Nephron (organoid): ENCODE measurements at regions not wholly inside any gene's neighbourhood (a gene's known extent, or its start where the extent isn't known, plus 50 kb on each side); places are given as distances from the start of the nearest gene placed in this dataset.

Experiments used
- H3K27ac Mint-ChIP-seq, 3 experiments: 2 replicates each; pipeline ENCODE4 v1.8.0; 2020; ENCODE audit warnings: mixed read lengths in 3 of 3, mild to moderate bottlenecking in 2 of 3, moderate library complexity in 1 of 3
- H3K27me3 Mint-ChIP-seq: 2 replicates; pipeline ENCODE4 v1.8.0; 2021; ENCODE audit warnings: low read depth, mild to moderate bottlenecking, moderate library complexity, mixed read lengths
- H3K36me3 Mint-ChIP-seq: 2 replicates; pipeline ENCODE4 v1.8.0; 2020; ENCODE audit warnings: low read depth, mixed read lengths
- H3K4me1 Mint-ChIP-seq: 2 replicates; pipeline ENCODE4 v1.8.0; 2020; ENCODE audit warnings: mixed read lengths
- H3K4me3 Mint-ChIP-seq, 3 experiments: 2 replicates each; pipeline ENCODE4 v1.8.0; 2020; ENCODE audit warnings: mild to moderate bottlenecking in 3 of 3, mixed read lengths in 3 of 3, moderate library complexity in 2 of 3
- H3K9me3 Mint-ChIP-seq: 2 replicates; pipeline ENCODE4 v1.8.0; 2020; ENCODE audit warnings: mixed read lengths
- TF ChIP-seq, protein P1 (sequence below), 3 experiments: fragments of 200-600 bp; sonication (generic); IDR thresholded peaks; one replicate each; pipeline ENCODE4 v1.5.0; 2021; ENCODE audit warnings: antibody characterized with exemption in 3 of 3; ENCODE audit not compliant: unreplicated experiment in 3 of 3

DNA sequence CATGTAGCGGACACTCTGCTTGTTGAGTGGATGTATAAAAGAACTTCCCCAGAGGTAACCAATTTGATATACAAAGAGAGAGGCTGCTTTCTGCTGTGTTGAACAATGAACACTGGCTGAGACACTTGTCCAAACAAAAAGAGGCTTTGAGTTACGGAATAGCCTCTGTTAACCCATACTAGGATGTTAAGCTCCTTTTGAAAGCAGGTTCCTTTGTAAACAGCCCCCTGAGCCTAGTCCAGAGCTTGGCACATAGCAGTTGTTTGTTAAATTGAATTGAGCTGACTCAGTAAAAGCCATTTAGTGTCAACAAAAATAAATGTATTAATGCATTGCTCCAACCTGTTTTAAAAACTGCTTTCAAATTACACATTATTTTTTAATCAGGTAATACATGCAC is 200.1 kb downstream of the MZT1 start:
- H3K36me3 Mint-ChIP-seq, result no peaks in the 10 kb centered on the region
- no peaks in the 10 kb centered on the region for H3K27me3 Mint-ChIP-seq
- H3K9me3 Mint-ChIP-seq, result no peaks in the 10 kb centered on the region
- no peak overlapping the region for H3K4me3 Mint-ChIP-seq
- H3K27ac Mint-ChIP-seq, result peak overlapping the region in 1 of 3 experiments; percentile 43
- peaks cover 42% of the 10 kb centered on the region for H3K4me1 Mint-ChIP-seq
- TF ChIP-seq, protein P1, sequence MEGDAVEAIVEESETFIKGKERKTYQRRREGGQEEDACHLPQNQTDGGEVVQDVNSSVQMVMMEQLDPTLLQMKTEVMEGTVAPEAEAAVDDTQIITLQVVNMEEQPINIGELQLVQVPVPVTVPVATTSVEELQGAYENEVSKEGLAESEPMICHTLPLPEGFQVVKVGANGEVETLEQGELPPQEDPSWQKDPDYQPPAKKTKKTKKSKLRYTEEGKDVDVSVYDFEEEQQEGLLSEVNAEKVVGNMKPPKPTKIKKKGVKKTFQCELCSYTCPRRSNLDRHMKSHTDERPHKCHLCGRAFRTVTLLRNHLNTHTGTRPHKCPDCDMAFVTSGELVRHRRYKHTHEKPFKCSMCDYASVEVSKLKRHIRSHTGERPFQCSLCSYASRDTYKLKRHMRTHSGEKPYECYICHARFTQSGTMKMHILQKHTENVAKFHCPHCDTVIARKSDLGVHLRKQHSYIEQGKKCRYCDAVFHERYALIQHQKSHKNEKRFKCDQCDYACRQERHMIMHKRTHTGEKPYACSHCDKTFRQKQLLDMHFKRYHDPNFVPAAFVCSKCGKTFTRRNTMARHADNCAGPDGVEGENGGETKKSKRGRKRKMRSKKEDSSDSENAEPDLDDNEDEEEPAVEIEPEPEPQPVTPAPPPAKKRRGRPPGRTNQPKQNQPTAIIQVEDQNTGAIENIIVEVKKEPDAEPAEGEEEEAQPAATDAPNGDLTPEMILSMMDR (IDR thresholded peaks at IDR 0.05; ENCODE audit: unreplicated experiment in 3 of 3), result no peak

DNA sequence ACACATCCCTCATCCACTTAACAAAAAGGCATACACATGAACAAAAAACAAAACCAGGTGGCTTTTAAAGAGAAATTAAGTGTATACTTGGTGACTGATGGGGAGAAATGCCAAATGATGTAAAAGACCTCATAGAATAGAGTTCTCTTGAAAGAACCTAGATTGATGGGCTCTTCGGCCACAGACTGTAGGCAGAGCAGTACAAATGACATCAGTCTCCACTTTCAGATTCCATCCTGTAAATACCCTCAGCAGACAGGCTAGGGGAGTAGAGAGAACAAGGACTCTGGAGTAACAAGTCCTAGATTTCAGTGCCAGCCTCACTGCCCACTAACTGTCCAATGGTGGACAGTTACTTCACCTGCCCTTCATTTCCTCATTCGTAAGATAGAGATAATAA is 203.8 kb downstream of the MZT1 start:
- no peak overlapping the region for H3K4me3 Mint-ChIP-seq
- no peaks in the 10 kb centered on the region for H3K27me3 Mint-ChIP-seq
- TF ChIP-seq, protein P1 (IDR thresholded peaks at IDR 0.05; ENCODE audit: unreplicated experiment in 3 of 3), result no peak
- H3K36me3 Mint-ChIP-seq, result no peaks in the 10 kb centered on the region
- H3K9me3 Mint-ChIP-seq, result no peaks in the 10 kb centered on the region
- H3K4me1 Mint-ChIP-seq, result peaks cover 27% of the 10 kb centered on the region
- peak overlapping the region in 2 of 3 experiments; percentile 88 to 98 for H3K27ac Mint-ChIP-seq

- Mint-ChIP-seq H3K27ac (peak overlapping the region; percentile 10 to 98 (median 88)), H3K27me3 (no peaks in the 10 kb centered on the region), H3K4me3 (no peak overlapping the region), H3K9me3 (no peaks in the 10 kb centered on the region), H3K4me1 (peaks cover 27% of the 10 kb centered on the region), H3K36me3 (no peaks in the 10 kb centered on the region)
- TF ChIP-seq, protein P1 (IDR thresholded peaks at IDR 0.05; ENCODE audit: unreplicated experiment in 3 of 3), result no peak
These were observed 204.4 kb downstream of the MZT1 start for GRCh38 chr13:72523049-72523448.

- Mint-ChIP-seq H3K27me3 (no peaks in the 10 kb centered on the region), H3K4me3 (peak overlapping the region in 1 of 3 experiments; percentile 3), H3K27ac (peak overlapping the region; percentile 16 to 99 (median 98)), H3K4me1 (peaks cover 31% of the 10 kb centered on the region), H3K9me3 (no peaks in the 10 kb centered on the region), H3K36me3 (no peaks in the 10 kb centered on the region)
- TF ChIP-seq, protein P1 (IDR thresholded peaks at IDR 0.05; ENCODE audit: unreplicated experiment in 3 of 3), result no peak
These were observed 205.3 kb downstream of the MZT1 start for GRCh38 chr13:72521940-72522661.

GRCh38 chr13:72514146-72514545 is 213.3 kb downstream of the MZT1 start:
- Mint-ChIP-seq H3K27me3 (no peaks in the 10 kb centered on the region), H3K4me3 (peak overlapping the region in 1 of 3 experiments; percentile 1), H3K27ac (peak overlapping the region; percentile 89 to 92 (median 91)), H3K4me1 (peaks cover 29% of the 10 kb centered on the region), H3K9me3 (no peaks in the 10 kb centered on the region), H3K36me3 (no peaks in the 10 kb centered on the region)
- TF ChIP-seq, protein P1 (IDR thresholded peaks at IDR 0.05; ENCODE audit: unreplicated experiment in 3 of 3), result no peak

- no peaks in the 10 kb centered on the region for H3K9me3 Mint-ChIP-seq
- peak overlapping the region; percentile 90 to 94 (median 92) for H3K27ac Mint-ChIP-seq
- no peaks in the 10 kb centered on the region for H3K27me3 Mint-ChIP-seq
- TF ChIP-seq, protein P1 (IDR thresholded peaks at IDR 0.05; ENCODE audit: unreplicated experiment in 3 of 3), result no peak
- H3K4me1 Mint-ChIP-seq, result peaks cover 52% of the 10 kb centered on the region
- H3K4me3 Mint-ChIP-seq, result no peak overlapping the region
- no peaks in the 10 kb centered on the region for H3K36me3 Mint-ChIP-seq
These were observed 219.0 kb downstream of the MZT1 start for GRCh38 chr13:72508392-72508791.
